ENCODE measurements at regions not wholly inside any gene's neighbourhood (a gene's known extent, or its start where the extent isn't known, plus 50 kb on each side); places are given as distances from the start of the nearest gene placed in this dataset.
"Not testable (repeated sequence)": the region's sequence is repeated elsewhere in the genome, so short reads cannot be mapped to it uniquely, and the experiment has no call there.

- DNase-seq = no peak
These were observed 587.1 kb upstream of the HTR2C start for GRCh38 chrX:113996781-113997180.

GRCh38 chrX:113991720-113992119, 592.2 kb upstream of the HTR2C start:
- not testable (repeated sequence) for DNase-seq

GRCh38 chrX:113990669-113991068, 593.2 kb upstream of the HTR2C start:
- DNase-seq = not testable (repeated sequence)

- DNase-seq = not testable (repeated sequence)
These were observed 595.5 kb upstream of the HTR2C start for GRCh38 chrX:113988315-113988935.

GRCh38 chrX:113986427-113986826, 597.5 kb upstream of the HTR2C start:
- DNase-seq = no peak

- DNase-seq = no peak
These were observed 601.1 kb upstream of the HTR2C start for GRCh38 chrX:113982766-113983165.

- DNase-seq = no peak
These were observed 602.9 kb upstream of the HTR2C start for GRCh38 chrX:113980953-113981352.

- no peak for DNase-seq
These were observed 606.0 kb upstream of the HTR2C start for GRCh38 chrX:113977887-113978286.

- DNase-seq = no peak
These were observed 608.4 kb upstream of the HTR2C start for GRCh38 chrX:113975441-113975840.

- DNase-seq = no peak
These were observed 609.0 kb upstream of the HTR2C start for GRCh38 chrX:113974881-113975280.

- DNase-seq = no peak
These were observed 610.2 kb upstream of the HTR2C start for GRCh38 chrX:113973706-113974105.

GRCh38 chrX:113966791-113967190, 617.1 kb upstream of the HTR2C start:
- DNase-seq = no peak

GRCh38 chrX:113962343-113962742, 621.5 kb upstream of the HTR2C start:
- DNase-seq = peak; percentile 78 to 83

GRCh38 chrX:113959912-113960626, 623.8 kb upstream of the HTR2C start:
- no peak for DNase-seq

GRCh38 chrX:113956936-113957335, 627.0 kb upstream of the HTR2C start:
- no peak for DNase-seq

- no peak for DNase-seq
These were observed 629.6 kb upstream of the HTR2C start for GRCh38 chrX:113954297-113954696.

GRCh38 chrX:113950081-113950678, 633.7 kb upstream of the HTR2C start:
- DNase-seq = no peak

GRCh38 chrX:113947548-113947947, 636.3 kb upstream of the HTR2C start:
- DNase-seq = peak in 1 of 2 experiments; percentile 0

- no peak for DNase-seq
These were observed 648.4 kb upstream of the HTR2C start for GRCh38 chrX:113935518-113935917.

GRCh38 chrX:113933931-113934330, 650.0 kb upstream of the HTR2C start:
- DNase-seq = no peak

GRCh38 chrX:113929004-113929403, 654.9 kb upstream of the HTR2C start:
- DNase-seq = peak; percentile 30 to 43

GRCh38 chrX:113920661-113921060, 663.2 kb upstream of the HTR2C start:
- DNase-seq = no peak

- no peak for DNase-seq
These were observed 664.5 kb upstream of the HTR2C start for GRCh38 chrX:113919387-113919786.

- DNase-seq = no peak
These were observed 677.7 kb upstream of the HTR2C start for GRCh38 chrX:113906168-113906567.
